ENCODE measurements at regions not wholly inside any gene's neighbourhood (a gene's known extent, or its start where the extent isn't known, plus 50 kb on each side); places are given as distances from the start of the nearest gene placed in this dataset.
"Not testable (repeated sequence)": the region's sequence is repeated elsewhere in the genome, so short reads cannot be mapped to it uniquely, and the experiment has no call there.

- CTCF ChIA-PET; H3K27ac Mint-ChIP-seq (ENCODE audit: unreplicated experiment); BruUV-seq (replicated peaks); POLR2A ChIA-PET; intact Hi-C loops (cut with micrococcal nuclease; ENCODE audit: unreplicated experiment); H3K4me1 Mint-ChIP-seq (ENCODE audit: low read depth, unreplicated experiment); H3K4me3 Mint-ChIP-seq (ENCODE audit: unreplicated experiment); H3K36me3 Mint-ChIP-seq (ENCODE audit: insufficient read depth, unreplicated experiment); H3K9me3 ChIP-seq; H3K4me3 ChIP-seq (ENCODE audit: low read depth, low read length); H3K27me3 Mint-ChIP-seq (ENCODE audit: insufficient read depth, unreplicated experiment); H3K4me1 ChIP-seq; DNase-seq; H3K27me3 ChIP-seq (replicated peaks; ENCODE audit: control insufficient read depth, insufficient read depth, low read length); H3K36me3 ChIP-seq (ENCODE audit: control insufficient read depth, insufficient read depth, low read length); H3K9me3 Mint-ChIP-seq (ENCODE audit: unreplicated experiment): not testable (repeated sequence)
These were observed 4066.6 kb upstream of the TPTE start for GRCh38 chr21:6454648-6455340.

- POLR2A ChIA-PET; intact Hi-C loops (cut with micrococcal nuclease; ENCODE audit: unreplicated experiment); CTCF ChIA-PET; H3K9me3 Mint-ChIP-seq (ENCODE audit: unreplicated experiment); BruUV-seq (replicated peaks); H3K4me1 ChIP-seq; H3K4me1 Mint-ChIP-seq (ENCODE audit: low read depth, unreplicated experiment); H3K36me3 ChIP-seq (ENCODE audit: control insufficient read depth, insufficient read depth, low read length); H3K4me3 ChIP-seq (ENCODE audit: low read depth, low read length); H3K27ac Mint-ChIP-seq (ENCODE audit: unreplicated experiment); H3K4me3 Mint-ChIP-seq (ENCODE audit: unreplicated experiment); H3K27me3 ChIP-seq (replicated peaks; ENCODE audit: control insufficient read depth, insufficient read depth, low read length); H3K36me3 Mint-ChIP-seq (ENCODE audit: insufficient read depth, unreplicated experiment); H3K9me3 ChIP-seq; DNase-seq; H3K27me3 Mint-ChIP-seq (ENCODE audit: insufficient read depth, unreplicated experiment): not testable (repeated sequence)
These were observed 4065.2 kb upstream of the TPTE start for GRCh38 chr21:6456011-6456661.

- H3K27me3 ChIP-seq (replicated peaks; ENCODE audit: control insufficient read depth, insufficient read depth, low read length); CTCF ChIA-PET; intact Hi-C loops (cut with micrococcal nuclease; ENCODE audit: unreplicated experiment); H3K4me3 Mint-ChIP-seq (ENCODE audit: unreplicated experiment); H3K9me3 ChIP-seq; H3K4me3 ChIP-seq (ENCODE audit: low read depth, low read length); H3K36me3 Mint-ChIP-seq (ENCODE audit: insufficient read depth, unreplicated experiment); H3K27me3 Mint-ChIP-seq (ENCODE audit: insufficient read depth, unreplicated experiment); DNase-seq; BruUV-seq (replicated peaks); H3K9me3 Mint-ChIP-seq (ENCODE audit: unreplicated experiment); H3K36me3 ChIP-seq (ENCODE audit: control insufficient read depth, insufficient read depth, low read length); POLR2A ChIA-PET; H3K4me1 Mint-ChIP-seq (ENCODE audit: low read depth, unreplicated experiment); H3K4me1 ChIP-seq; H3K27ac Mint-ChIP-seq (ENCODE audit: unreplicated experiment): not testable (repeated sequence)
These were observed 4061.6 kb upstream of the TPTE start for GRCh38 chr21:6459761-6460160.

- DNase-seq; H3K27me3 ChIP-seq (replicated peaks; ENCODE audit: control insufficient read depth, insufficient read depth, low read length); H3K36me3 ChIP-seq (ENCODE audit: control insufficient read depth, insufficient read depth, low read length); CTCF ChIA-PET; POLR2A ChIA-PET; H3K4me1 ChIP-seq; H3K27ac Mint-ChIP-seq (ENCODE audit: unreplicated experiment); H3K4me1 Mint-ChIP-seq (ENCODE audit: low read depth, unreplicated experiment); intact Hi-C loops (cut with micrococcal nuclease; ENCODE audit: unreplicated experiment); H3K27me3 Mint-ChIP-seq (ENCODE audit: insufficient read depth, unreplicated experiment); H3K9me3 ChIP-seq; BruUV-seq (replicated peaks); H3K4me3 Mint-ChIP-seq (ENCODE audit: unreplicated experiment); H3K4me3 ChIP-seq (ENCODE audit: low read depth, low read length); H3K36me3 Mint-ChIP-seq (ENCODE audit: insufficient read depth, unreplicated experiment); H3K9me3 Mint-ChIP-seq (ENCODE audit: unreplicated experiment): not testable (repeated sequence)
These were observed 4060.0 kb upstream of the TPTE start for GRCh38 chr21:6461358-6461757.

GRCh38 chr21:6464419-6464818 lies 4057.0 kb upstream of the TPTE start:
- intact Hi-C loops (cut with micrococcal nuclease; ENCODE audit: unreplicated experiment); H3K36me3 ChIP-seq (ENCODE audit: control insufficient read depth, insufficient read depth, low read length); H3K27me3 ChIP-seq (replicated peaks; ENCODE audit: control insufficient read depth, insufficient read depth, low read length); H3K9me3 Mint-ChIP-seq (ENCODE audit: unreplicated experiment); H3K4me3 Mint-ChIP-seq (ENCODE audit: unreplicated experiment); DNase-seq; CTCF ChIA-PET; H3K36me3 Mint-ChIP-seq (ENCODE audit: insufficient read depth, unreplicated experiment); BruUV-seq (replicated peaks); H3K4me1 ChIP-seq; POLR2A ChIA-PET; H3K4me1 Mint-ChIP-seq (ENCODE audit: low read depth, unreplicated experiment); H3K27ac Mint-ChIP-seq (ENCODE audit: unreplicated experiment); H3K4me3 ChIP-seq (ENCODE audit: low read depth, low read length); H3K9me3 ChIP-seq; H3K27me3 Mint-ChIP-seq (ENCODE audit: insufficient read depth, unreplicated experiment): not testable (repeated sequence)

GRCh38 chr21:6466081-6466698 lies 4055.2 kb upstream of the TPTE start:
- intact Hi-C loops (cut with micrococcal nuclease; ENCODE audit: unreplicated experiment); CTCF ChIA-PET: not testable (repeated sequence)

GRCh38 chr21:6466707-6467106 lies 4054.7 kb upstream of the TPTE start:
- intact Hi-C loops (cut with micrococcal nuclease; ENCODE audit: unreplicated experiment); DNase-seq; H3K9me3 ChIP-seq; H3K27me3 ChIP-seq (replicated peaks; ENCODE audit: control insufficient read depth, insufficient read depth, low read length); H3K9me3 Mint-ChIP-seq (ENCODE audit: unreplicated experiment); H3K4me3 ChIP-seq (ENCODE audit: low read depth, low read length); H3K4me1 ChIP-seq; H3K36me3 Mint-ChIP-seq (ENCODE audit: insufficient read depth, unreplicated experiment); H3K4me3 Mint-ChIP-seq (ENCODE audit: unreplicated experiment); H3K27me3 Mint-ChIP-seq (ENCODE audit: insufficient read depth, unreplicated experiment); H3K4me1 Mint-ChIP-seq (ENCODE audit: low read depth, unreplicated experiment); H3K36me3 ChIP-seq (ENCODE audit: control insufficient read depth, insufficient read depth, low read length); CTCF ChIA-PET; POLR2A ChIA-PET; BruUV-seq (replicated peaks); H3K27ac Mint-ChIP-seq (ENCODE audit: unreplicated experiment): not testable (repeated sequence)

More at GRCh38 chr21:6466081-6466698, 4055.2 kb upstream of the TPTE start:
- H3K27ac Mint-ChIP-seq (ENCODE audit: unreplicated experiment); H3K4me3 ChIP-seq (ENCODE audit: low read depth, low read length); H3K4me1 Mint-ChIP-seq (ENCODE audit: low read depth, unreplicated experiment); BruUV-seq (replicated peaks); H3K27me3 Mint-ChIP-seq (ENCODE audit: insufficient read depth, unreplicated experiment); H3K27me3 ChIP-seq (replicated peaks; ENCODE audit: control insufficient read depth, insufficient read depth, low read length); H3K36me3 ChIP-seq (ENCODE audit: control insufficient read depth, insufficient read depth, low read length); DNase-seq; H3K4me1 ChIP-seq; H3K4me3 Mint-ChIP-seq (ENCODE audit: unreplicated experiment); H3K9me3 Mint-ChIP-seq (ENCODE audit: unreplicated experiment); POLR2A ChIA-PET; H3K36me3 Mint-ChIP-seq (ENCODE audit: insufficient read depth, unreplicated experiment); H3K9me3 ChIP-seq: not testable (repeated sequence)

Measured in Caco-2 (cell line).